H9 (cell line): ENCODE measurements at regions not wholly inside any gene's neighbourhood (a gene's known extent, or its start where the extent isn't known, plus 50 kb on each side); places are given as distances from the start of the nearest gene placed in this dataset.

Experiments used
- DNase-seq: peaks from one replicate; pipeline ENCODE4 v3.0.0-alpha.2; 2017
- H2AFZ ChIP-seq: one replicate; pipeline ENCODE4 v1.6.1; 2013; ENCODE audit warnings: mild to moderate bottlenecking, low read length, control low read depth, moderate library complexity
- H2AK5ac ChIP-seq: 2 replicates; pipeline ENCODE4 v1.6.1; 2013; ENCODE audit warnings: low read length, control low read depth, mixed read lengths; ENCODE audit not compliant: insufficient read length
- H2BK120ac ChIP-seq: one replicate; pipeline ENCODE4 v1.6.1; 2013; ENCODE audit warnings: low read depth, mild to moderate bottlenecking, low read length, control low read depth, inconsistent platforms; ENCODE audit not compliant: poor library complexity, severe bottlenecking
- H2BK12ac ChIP-seq: 2 replicates; pipeline ENCODE4 v1.6.1; 2013; ENCODE audit warnings: low read length, control low read depth, mixed read lengths, low read depth; ENCODE audit not compliant: insufficient read length
- H2BK15ac ChIP-seq: 2 replicates; pipeline ENCODE4 v1.6.1; 2013; ENCODE audit warnings: low read depth, low read length, control low read depth
- H2BK20ac ChIP-seq: one replicate; pipeline ENCODE4 v1.6.1; 2013; ENCODE audit warnings: low read depth, mild to moderate bottlenecking, low read length, control low read depth, inconsistent platforms; ENCODE audit not compliant: poor library complexity, severe bottlenecking
- H2BK5ac ChIP-seq: 2 replicates; pipeline ENCODE4 v1.6.1; 2013; ENCODE audit warnings: low read length, control low read depth, mixed read lengths; ENCODE audit not compliant: insufficient read length
- H3K14ac ChIP-seq: 2 replicates; pipeline ENCODE4 v1.6.1; 2013; ENCODE audit warnings: low read length, control low read depth; ENCODE audit not compliant: insufficient read depth
- H3K18ac ChIP-seq: 2 replicates; pipeline ENCODE4 v1.6.1; 2013; ENCODE audit warnings: low read depth, mild to moderate bottlenecking, mixed read lengths, low read length, control low read depth; ENCODE audit not compliant: insufficient read length
- H3K23ac ChIP-seq: 2 replicates; pipeline ENCODE4 v1.6.1; 2013; ENCODE audit warnings: low read length, control low read depth, mixed read lengths, low read depth; ENCODE audit not compliant: insufficient read length
- H3K23me2 ChIP-seq: 2 replicates; pipeline ENCODE4 v1.6.1; 2013; ENCODE audit warnings: low read depth, mild to moderate bottlenecking, mixed read lengths, low read length, control low read depth; ENCODE audit not compliant: insufficient read length, poor library complexity, severe bottlenecking
- H3K27ac ChIP-seq: 2 replicates; pipeline ENCODE4 v1.5.1; 2013; ENCODE audit warnings: low read length, control low read depth, mixed read lengths, low read depth; ENCODE audit not compliant: insufficient read length
- H3K27me3 ChIP-seq: 2 replicates; pipeline ENCODE4 v1.6.1; 2013; ENCODE audit warnings: low read length, control low read depth, inconsistent platforms; ENCODE audit not compliant: insufficient read depth
- H3K4ac ChIP-seq: 2 replicates; pipeline ENCODE4 v1.6.1; 2013; ENCODE audit warnings: low read depth, mild to moderate bottlenecking, control low read depth, inconsistent platforms, low read length, moderate library complexity
- H3K4me1 ChIP-seq: 2 replicates; pipeline ENCODE4 v1.6.1; 2013; ENCODE audit warnings: low read length, control low read depth, inconsistent platforms; ENCODE audit not compliant: insufficient read depth
- H3K4me2 ChIP-seq: 2 replicates; pipeline ENCODE4 v1.6.1; 2013; ENCODE audit warnings: low read length, control low read depth, mixed read lengths; ENCODE audit not compliant: insufficient read length, insufficient read depth
- H3K56ac ChIP-seq: 2 replicates; pipeline ENCODE4 v1.6.1; 2013; ENCODE audit warnings: low read depth, mild to moderate bottlenecking, mixed read lengths, low read length, control low read depth; ENCODE audit not compliant: insufficient read length
- H3K79me1 ChIP-seq: 2 replicates; pipeline ENCODE4 v1.6.1; 2013; ENCODE audit warnings: low read depth, mild to moderate bottlenecking, moderate library complexity, low read length, control low read depth, inconsistent platforms; ENCODE audit not compliant: insufficient read depth, poor library complexity, severe bottlenecking
- H3K79me2 ChIP-seq: 2 replicates; pipeline ENCODE4 v1.6.1; 2013; ENCODE audit warnings: low read length, control low read depth, inconsistent platforms; ENCODE audit not compliant: insufficient read depth
- H3K9ac ChIP-seq: 2 replicates; pipeline ENCODE4 v1.6.1; 2013; ENCODE audit warnings: low read length, control low read depth, mixed read lengths; ENCODE audit not compliant: insufficient read length; ENCODE audit errors: extremely low read depth
- H3K9me3 ChIP-seq: one replicate; pipeline ENCODE4 v1.6.1; 2013; ENCODE audit warnings: low read depth, low read length, inconsistent platforms; ENCODE audit not compliant: control insufficient read depth
- H3T11ph ChIP-seq: one replicate; pipeline ENCODE4 v1.6.1; 2013; ENCODE audit warnings: mild to moderate bottlenecking, low read length, control low read depth, inconsistent platforms
- H4K20me1 ChIP-seq: one replicate; pipeline ENCODE4 v1.6.1; 2013; ENCODE audit not compliant: control insufficient read depth, insufficient read length, insufficient read depth
- H4K5ac ChIP-seq: 2 replicates; pipeline ENCODE4 v1.6.1; 2013; ENCODE audit warnings: low read depth, mild to moderate bottlenecking, mixed read lengths, low read length, control low read depth; ENCODE audit not compliant: insufficient read length
- H4K8ac ChIP-seq: replicated peaks from 2 replicates; pipeline ENCODE4 v1.6.1; 2013; ENCODE audit warnings: low read length, control low read depth, mixed read lengths, low read depth; ENCODE audit not compliant: insufficient read length
- H4K91ac ChIP-seq: 2 replicates; pipeline ENCODE4 v1.6.1; 2013; ENCODE audit warnings: low read depth, mild to moderate bottlenecking, moderate library complexity, mixed read lengths, low read length, control low read depth; ENCODE audit not compliant: insufficient read length
- H3K27ac Mint-ChIP-seq, 3 experiments: 2 replicates in 2 of 3; 3 replicates in 1 of 3; pipeline ENCODE4 v1.8.0; 2020 to 2021; ENCODE audit warnings: mixed read lengths in 3 of 3, mild to moderate bottlenecking in 1 of 3, moderate library complexity in 1 of 3
- H3K27me3 Mint-ChIP-seq: 2 replicates; pipeline ENCODE4 v1.8.0; 2021; ENCODE audit warnings: low read depth, mild to moderate bottlenecking, moderate library complexity, mixed read lengths
- H3K36me3 Mint-ChIP-seq, 3 experiments: 2 replicates in 2 of 3; 3 replicates in 1 of 3; pipeline ENCODE4 v1.8.0; 2020 to 2021; ENCODE audit warnings: low read depth in 3 of 3, mixed read lengths in 3 of 3; ENCODE audit not compliant: insufficient read depth in 1 of 3
- H3K4me1 Mint-ChIP-seq, 2 experiments: 2 replicates each; pipeline ENCODE4 v1.8.0; 2020; ENCODE audit warnings: mixed read lengths in 2 of 2
- H3K4me3 Mint-ChIP-seq, 2 experiments: 2 replicates in 1 of 2; 3 replicates in 1 of 2; pipeline ENCODE4 v1.8.0; 2020 to 2021; ENCODE audit warnings: mild to moderate bottlenecking in 2 of 2, mixed read lengths in 2 of 2, moderate library complexity in 1 of 2
- H3K9me3 Mint-ChIP-seq, 2 experiments: 2 replicates in 1 of 2; 3 replicates in 1 of 2; pipeline ENCODE4 v1.8.0; 2020; ENCODE audit warnings: mild to moderate bottlenecking in 2 of 2, mixed read lengths in 2 of 2, moderate library complexity in 1 of 2
- WGBS: extraction: QIAGEN DNeasy Blood & Tissue Kit; methylation state at CpG from one replicate; pipeline ENCODE4 v1.1.7; 2013; ENCODE audit warnings: missing lambda C conversion rate, low lambda C conversion rate, mixed read lengths; ENCODE audit not compliant: insufficient read length; ENCODE audit errors: extremely low coverage; 5-methylcytosine and 5-hydroxymethylcytosine counted together
- TF ChIP-seq, protein P1 (sequence below): fragments of 200-600 bp; sonication (generic); conservative IDR thresholded peaks from 3 replicates; pipeline ENCODE4 v1.8.0; 2021; ENCODE audit warnings: antibody characterized with exemption, mild to moderate bottlenecking

DNA sequence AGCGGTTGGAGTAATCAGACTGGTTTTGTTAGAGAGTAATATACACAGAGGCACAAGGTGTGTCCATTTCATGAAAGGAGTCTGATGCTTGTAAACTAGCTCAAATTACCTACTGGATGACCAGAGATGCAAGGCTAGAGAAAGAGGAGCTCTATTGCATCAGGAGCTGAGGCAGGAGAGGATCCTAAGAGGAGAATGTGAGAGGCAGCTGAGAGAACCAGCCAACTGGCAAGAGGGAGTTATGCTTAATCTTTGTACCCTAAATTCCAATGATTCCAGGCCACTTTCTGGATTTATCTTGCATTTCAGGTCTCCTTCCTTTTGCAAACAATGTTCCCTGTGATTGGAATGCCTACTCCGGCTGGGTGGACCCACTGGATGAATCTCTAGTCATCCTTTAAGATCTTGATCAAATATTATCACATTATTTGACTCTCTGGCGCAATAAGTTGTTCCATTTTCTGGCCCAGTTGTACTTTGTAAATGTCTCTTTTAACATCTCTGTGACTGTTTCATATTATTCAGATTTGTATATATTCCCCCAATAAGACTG, 57.5 kb upstream of the PTPN12 start:
- WGBS = no CpG with 5 or more reads among the region's 3 CpGs
- H3K18ac ChIP-seq = no peak overlapping the region
- no peak overlapping the region for H2BK12ac ChIP-seq
- no peak overlapping the region for H2BK5ac ChIP-seq
- H3K36me3 Mint-ChIP-seq = no peaks in the 10 kb centered on the region
- H2AK5ac ChIP-seq = no peak overlapping the region
- no peak overlapping the region for H2AFZ ChIP-seq
- no peaks in the 10 kb centered on the region for H3K79me2 ChIP-seq
- H3K23me2 ChIP-seq = no peaks in the 10 kb centered on the region
- H4K5ac ChIP-seq = no peak overlapping the region
- H3K9me3 ChIP-seq = no peaks in the 10 kb centered on the region
- no peak overlapping the region for H2BK120ac ChIP-seq
- H3K4ac ChIP-seq = no peak overlapping the region
- TF ChIP-seq, protein P1, sequence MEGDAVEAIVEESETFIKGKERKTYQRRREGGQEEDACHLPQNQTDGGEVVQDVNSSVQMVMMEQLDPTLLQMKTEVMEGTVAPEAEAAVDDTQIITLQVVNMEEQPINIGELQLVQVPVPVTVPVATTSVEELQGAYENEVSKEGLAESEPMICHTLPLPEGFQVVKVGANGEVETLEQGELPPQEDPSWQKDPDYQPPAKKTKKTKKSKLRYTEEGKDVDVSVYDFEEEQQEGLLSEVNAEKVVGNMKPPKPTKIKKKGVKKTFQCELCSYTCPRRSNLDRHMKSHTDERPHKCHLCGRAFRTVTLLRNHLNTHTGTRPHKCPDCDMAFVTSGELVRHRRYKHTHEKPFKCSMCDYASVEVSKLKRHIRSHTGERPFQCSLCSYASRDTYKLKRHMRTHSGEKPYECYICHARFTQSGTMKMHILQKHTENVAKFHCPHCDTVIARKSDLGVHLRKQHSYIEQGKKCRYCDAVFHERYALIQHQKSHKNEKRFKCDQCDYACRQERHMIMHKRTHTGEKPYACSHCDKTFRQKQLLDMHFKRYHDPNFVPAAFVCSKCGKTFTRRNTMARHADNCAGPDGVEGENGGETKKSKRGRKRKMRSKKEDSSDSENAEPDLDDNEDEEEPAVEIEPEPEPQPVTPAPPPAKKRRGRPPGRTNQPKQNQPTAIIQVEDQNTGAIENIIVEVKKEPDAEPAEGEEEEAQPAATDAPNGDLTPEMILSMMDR = no peak
- H3K27me3 ChIP-seq = no peaks in the 10 kb centered on the region
- H3K9me3 Mint-ChIP-seq = no peaks in the 10 kb centered on the region
- no peak overlapping the region for H3K4me3 Mint-ChIP-seq
- H2BK20ac ChIP-seq = no peak overlapping the region
- H3T11ph ChIP-seq = no peak overlapping the region
- peaks cover 9 to 10% of the 10 kb centered on the region in 2 experiments for H3K4me1 Mint-ChIP-seq
- H3K27ac Mint-ChIP-seq = peak overlapping the region in 2 of 3 experiments; percentile 23 to 68; a peak in 2 of 7 replicates
- no peak overlapping the region for H3K56ac ChIP-seq
- no peak for DNase-seq
- H4K91ac ChIP-seq = no peak overlapping the region
- no peak overlapping the region for H3K4me2 ChIP-seq
- H3K14ac ChIP-seq = no peak overlapping the region
- H4K20me1 ChIP-seq = no peaks in the 10 kb centered on the region
- no peaks in the 10 kb centered on the region for H3K79me1 ChIP-seq
- H3K4me1 ChIP-seq = peaks cover 6% of the 10 kb centered on the region; the same call in 1 of the 2 replicates
- H4K8ac ChIP-seq = no peak overlapping the region
- no peak overlapping the region for H2BK15ac ChIP-seq
- no peak overlapping the region for H3K27ac ChIP-seq
- H3K9ac ChIP-seq = no peak overlapping the region
- H3K23ac ChIP-seq = no peak overlapping the region
- H3K27me3 Mint-ChIP-seq = no peaks in the 10 kb centered on the region
